ENCODE measurements at regions not wholly inside any gene's neighbourhood (a gene's known extent, or its start where the extent isn't known, plus 50 kb on each side); places are given as distances from the start of the nearest gene placed in this dataset.

- no peaks in the 10 kb centered on the region for H3K4me1 ChIP-seq
- H3K4me3 ChIP-seq (ENCODE audit: low read depth, low read length): no peak overlapping the region
- no peak for DNase-seq
- intact Hi-C loops (cut with micrococcal nuclease; ENCODE audit: unreplicated experiment): no loop called here
- Mint-ChIP-seq H3K27me3 (ENCODE audit: insufficient read depth, unreplicated experiment) (peaks cover 4% of the 10 kb centered on the region), H3K36me3 (ENCODE audit: insufficient read depth, unreplicated experiment) (no peaks in the 10 kb centered on the region), H3K4me1 (ENCODE audit: low read depth, unreplicated experiment) (no peaks in the 10 kb centered on the region), H3K9me3 (ENCODE audit: unreplicated experiment) (no peaks in the 10 kb centered on the region), H3K27ac (ENCODE audit: unreplicated experiment) (no peak overlapping the region), H3K4me3 (ENCODE audit: unreplicated experiment) (no peak overlapping the region)
- no peak for TF ChIP-seq CTCF (IDR thresholded peaks at IDR 0.05; ENCODE audit: insufficient read depth in 1 of 2, low read depth in 1 of 2, low read length in 1 of 2, severe bottlenecking in 1 of 2, unreplicated experiment in 1 of 2)
- POLR2A ChIA-PET: no interaction called here
- no peaks in the 10 kb centered on the region for H3K9me3 ChIP-seq
- H3K36me3 ChIP-seq (ENCODE audit: control insufficient read depth, insufficient read depth, low read length): no peaks in the 10 kb centered on the region
- CTCF ChIA-PET: no interaction called here
- no peaks in the 10 kb centered on the region for H3K27me3 ChIP-seq (replicated peaks; ENCODE audit: control insufficient read depth, insufficient read depth, low read length)
- BruUV-seq (replicated peaks): no TSS peak
Measured at GRCh38 chr6:141664744-141665143, 468.0 kb upstream of the GJE1 start.

GRCh38 chr6:141659582-141659981 lies 473.1 kb upstream of the GJE1 start:
- Mint-ChIP-seq H3K27ac (ENCODE audit: unreplicated experiment) (no peak overlapping the region), H3K27me3 (ENCODE audit: insufficient read depth, unreplicated experiment) (no peaks in the 10 kb centered on the region), H3K4me3 (ENCODE audit: unreplicated experiment) (no peak overlapping the region), H3K9me3 (ENCODE audit: unreplicated experiment) (no peaks in the 10 kb centered on the region), H3K36me3 (ENCODE audit: insufficient read depth, unreplicated experiment) (no peaks in the 10 kb centered on the region), H3K4me1 (ENCODE audit: low read depth, unreplicated experiment) (no peaks in the 10 kb centered on the region)
- H3K4me3 ChIP-seq (ENCODE audit: low read depth, low read length): no peak overlapping the region
- no TSS peak for BruUV-seq (replicated peaks)
- intact Hi-C loops (cut with micrococcal nuclease; ENCODE audit: unreplicated experiment): no loop called here
- no peaks in the 10 kb centered on the region for H3K9me3 ChIP-seq
- ChIA-PET CTCF (no interaction called here), POLR2A (no interaction called here)
- no peaks in the 10 kb centered on the region for H3K27me3 ChIP-seq (replicated peaks; ENCODE audit: control insufficient read depth, insufficient read depth, low read length)
- no peak for DNase-seq
- H3K36me3 ChIP-seq (ENCODE audit: control insufficient read depth, insufficient read depth, low read length): no peaks in the 10 kb centered on the region
- no peak for TF ChIP-seq CTCF (IDR thresholded peaks at IDR 0.05; ENCODE audit: insufficient read depth in 1 of 2, low read depth in 1 of 2, low read length in 1 of 2, severe bottlenecking in 1 of 2, unreplicated experiment in 1 of 2)
- no peaks in the 10 kb centered on the region for H3K4me1 ChIP-seq

- intact Hi-C loops (cut with micrococcal nuclease; ENCODE audit: unreplicated experiment): no loop called here
- no peaks in the 10 kb centered on the region for H3K36me3 Mint-ChIP-seq (ENCODE audit: insufficient read depth, unreplicated experiment)
- DNase-seq: no peak
- no peak for TF ChIP-seq CTCF (IDR thresholded peaks at IDR 0.05; ENCODE audit: insufficient read depth in 1 of 2, low read depth in 1 of 2, low read length in 1 of 2, severe bottlenecking in 1 of 2, unreplicated experiment in 1 of 2)
- CTCF ChIA-PET: no interaction called here
- no peaks in the 10 kb centered on the region for H3K27me3 Mint-ChIP-seq (ENCODE audit: insufficient read depth, unreplicated experiment)
- no peaks in the 10 kb centered on the region for H3K4me1 ChIP-seq
- H3K27me3 ChIP-seq (replicated peaks; ENCODE audit: control insufficient read depth, insufficient read depth, low read length): no peaks in the 10 kb centered on the region
- no peaks in the 10 kb centered on the region for H3K9me3 Mint-ChIP-seq (ENCODE audit: unreplicated experiment)
- H3K9me3 ChIP-seq: no peaks in the 10 kb centered on the region
- POLR2A ChIA-PET: no interaction called here
- no peaks in the 10 kb centered on the region for H3K4me1 Mint-ChIP-seq (ENCODE audit: low read depth, unreplicated experiment)
- no TSS peak for BruUV-seq (replicated peaks)
- no peak overlapping the region for H3K4me3 ChIP-seq (ENCODE audit: low read depth, low read length)
- H3K36me3 ChIP-seq (ENCODE audit: control insufficient read depth, insufficient read depth, low read length): no peaks in the 10 kb centered on the region
- no peak overlapping the region for H3K27ac Mint-ChIP-seq (ENCODE audit: unreplicated experiment)
- H3K4me3 Mint-ChIP-seq (ENCODE audit: unreplicated experiment): no peak overlapping the region
Measured at GRCh38 chr6:141658696-141659095, 474.0 kb upstream of the GJE1 start.
